ENCODE measurements at regions not wholly inside any gene's neighbourhood (a gene's known extent, or its start where the extent isn't known, plus 50 kb on each side); places are given as distances from the start of the nearest gene placed in this dataset.

DNA sequence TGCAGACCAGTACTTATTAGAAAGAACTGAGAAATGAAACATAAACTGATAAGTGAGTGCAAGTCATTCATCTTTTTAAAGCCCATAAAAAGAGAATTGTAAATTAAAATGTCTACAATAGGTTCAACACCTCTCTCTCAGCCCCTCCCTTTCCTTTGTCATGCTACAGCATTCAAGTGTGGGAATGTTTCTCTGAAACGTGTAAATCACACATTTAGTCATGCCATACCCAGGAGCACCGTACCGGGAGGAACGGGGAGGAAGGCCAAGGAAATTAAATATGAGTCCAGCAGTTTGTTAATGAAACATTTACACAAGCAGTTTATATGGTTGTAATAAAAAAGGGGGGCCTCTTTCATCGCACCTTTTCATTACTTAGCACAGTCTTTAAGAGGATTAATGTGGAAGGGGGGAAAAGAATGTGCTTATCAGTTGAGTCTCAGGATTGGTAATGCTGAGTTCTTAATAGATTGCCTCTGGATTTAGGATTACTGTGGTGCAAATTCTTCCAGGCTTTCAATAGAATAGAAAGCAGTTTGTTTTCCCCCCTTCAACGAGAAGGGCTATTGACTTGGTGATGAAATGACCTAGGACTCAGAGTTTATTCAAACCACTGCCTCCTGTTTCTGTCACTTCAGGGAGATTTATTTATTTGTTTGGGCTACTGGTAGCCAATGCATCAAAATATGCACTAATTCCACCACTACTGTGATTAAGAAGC is 176.0 kb upstream of the ZNF608 start:
- TF ChIP-seq, protein P1, sequence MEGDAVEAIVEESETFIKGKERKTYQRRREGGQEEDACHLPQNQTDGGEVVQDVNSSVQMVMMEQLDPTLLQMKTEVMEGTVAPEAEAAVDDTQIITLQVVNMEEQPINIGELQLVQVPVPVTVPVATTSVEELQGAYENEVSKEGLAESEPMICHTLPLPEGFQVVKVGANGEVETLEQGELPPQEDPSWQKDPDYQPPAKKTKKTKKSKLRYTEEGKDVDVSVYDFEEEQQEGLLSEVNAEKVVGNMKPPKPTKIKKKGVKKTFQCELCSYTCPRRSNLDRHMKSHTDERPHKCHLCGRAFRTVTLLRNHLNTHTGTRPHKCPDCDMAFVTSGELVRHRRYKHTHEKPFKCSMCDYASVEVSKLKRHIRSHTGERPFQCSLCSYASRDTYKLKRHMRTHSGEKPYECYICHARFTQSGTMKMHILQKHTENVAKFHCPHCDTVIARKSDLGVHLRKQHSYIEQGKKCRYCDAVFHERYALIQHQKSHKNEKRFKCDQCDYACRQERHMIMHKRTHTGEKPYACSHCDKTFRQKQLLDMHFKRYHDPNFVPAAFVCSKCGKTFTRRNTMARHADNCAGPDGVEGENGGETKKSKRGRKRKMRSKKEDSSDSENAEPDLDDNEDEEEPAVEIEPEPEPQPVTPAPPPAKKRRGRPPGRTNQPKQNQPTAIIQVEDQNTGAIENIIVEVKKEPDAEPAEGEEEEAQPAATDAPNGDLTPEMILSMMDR (IDR thresholded peaks at IDR 0.05; ENCODE audit: extremely low read depth in 1 of 2, insufficient read depth in 1 of 2, low read depth in 1 of 2, low read length in 2 of 2), result no peak
- TF ChIP-seq MYC (IDR thresholded peaks at IDR 0.05; ENCODE audit: low read depth, low read length), result no peak
- TF ChIP-seq POLR2A (IDR thresholded peaks at IDR 0.05; ENCODE audit: low read depth, low read length), result no peak
- no peak for TF ChIP-seq POLR2AphosphoS5 (IDR thresholded peaks at IDR 0.05; ENCODE audit: insufficient read depth, low read depth, low read length)
- TF ChIP-seq EZH2 (IDR thresholded peaks at IDR 0.05; ENCODE audit: borderline replicate concordance, low read depth, low read length, severe bottlenecking), result no peak

All from endothelial cell of umbilical vein (primary cell).